HUES48 (cell line): ENCODE measurements at regions not wholly inside any gene's neighbourhood (a gene's known extent, or its start where the extent isn't known, plus 50 kb on each side); places are given as distances from the start of the nearest gene placed in this dataset.

Source experiments
- H3K27ac ChIP-seq: one replicate; pipeline ENCODE4 v1.7.0; 2013; ENCODE audit warnings: low read depth, low read length, inconsistent platforms
- H3K27me3 ChIP-seq: 2 replicates; pipeline ENCODE4 v1.6.1; 2013; ENCODE audit warnings: mild to moderate bottlenecking, low read length; ENCODE audit not compliant: control insufficient read depth, insufficient read depth
- H3K36me3 ChIP-seq: 2 replicates; pipeline ENCODE4 v1.6.1; 2013; ENCODE audit warnings: low read length; ENCODE audit not compliant: control insufficient read depth, insufficient read depth
- H3K4me1 ChIP-seq: 2 replicates; pipeline ENCODE4 v1.6.1; 2013; ENCODE audit warnings: mild to moderate bottlenecking, low read length; ENCODE audit not compliant: control insufficient read depth, insufficient read depth
- H3K4me3 ChIP-seq: 2 replicates; pipeline ENCODE4 v1.5.1; 2013; ENCODE audit warnings: mild to moderate bottlenecking, low read depth, low read length
- H3K9ac ChIP-seq: 2 replicates; pipeline ENCODE4 v1.6.1; 2013; ENCODE audit warnings: mild to moderate bottlenecking, low read depth, low read length, moderate library complexity
- H3K9me3 ChIP-seq: 2 replicates; pipeline ENCODE4 v1.6.1; 2013; ENCODE audit warnings: low read length; ENCODE audit not compliant: control insufficient read depth, insufficient read depth

GRCh38 chr2:203648273-203648672 is 58.2 kb upstream of the CD28 start:
- Histone ChIP-seq H3K27ac (no peak overlapping the region), H3K4me1 (peaks cover 6% of the 10 kb centered on the region), H3K9ac (no peak overlapping the region), H3K9me3 (no peaks in the 10 kb centered on the region), H3K36me3 (no peaks in the 10 kb centered on the region), H3K4me3 (no peak overlapping the region), H3K27me3 (no peaks in the 10 kb centered on the region)

GRCh38 chr2:203649176-203649814 is 57.1 kb upstream of the CD28 start:
- Histone ChIP-seq H3K36me3 (no peaks in the 10 kb centered on the region), H3K27me3 (no peaks in the 10 kb centered on the region), H3K9ac (no peak overlapping the region), H3K27ac (no peak overlapping the region), H3K4me3 (no peak overlapping the region), H3K4me1 (peaks cover 6% of the 10 kb centered on the region), H3K9me3 (no peaks in the 10 kb centered on the region)

GRCh38 chr2:203650860-203651613 is 55.4 kb upstream of the CD28 start:
- H3K9me3 ChIP-seq = no peaks in the 10 kb centered on the region
- H3K9ac ChIP-seq = no peak overlapping the region
- H3K4me1 ChIP-seq = peaks cover 6% of the 10 kb centered on the region
- no peaks in the 10 kb centered on the region for H3K27me3 ChIP-seq
- H3K4me3 ChIP-seq = no peak overlapping the region
- H3K27ac ChIP-seq = no peak overlapping the region
- H3K36me3 ChIP-seq = no peaks in the 10 kb centered on the region

- Histone ChIP-seq H3K36me3 (no peaks in the 10 kb centered on the region), H3K9me3 (no peaks in the 10 kb centered on the region), H3K9ac (no peak overlapping the region), H3K27me3 (no peaks in the 10 kb centered on the region), H3K4me1 (peaks cover 6% of the 10 kb centered on the region), H3K4me3 (no peak overlapping the region), H3K27ac (no peak overlapping the region)
Observed at GRCh38 chr2:203651621-203652020, 54.8 kb upstream of the CD28 start.

- H3K9ac ChIP-seq = no peak overlapping the region
- H3K36me3 ChIP-seq = no peaks in the 10 kb centered on the region
- H3K9me3 ChIP-seq = no peaks in the 10 kb centered on the region
- no peaks in the 10 kb centered on the region for H3K27me3 ChIP-seq
- peaks cover 6% of the 10 kb centered on the region for H3K4me1 ChIP-seq
- no peak overlapping the region for H3K27ac ChIP-seq
- no peak overlapping the region for H3K4me3 ChIP-seq
Observed at GRCh38 chr2:203654826-203655225, 51.6 kb upstream of the CD28 start.

GRCh38 chr2:203656522-203657287 is 49.7 kb upstream of the CD28 start:
- Histone ChIP-seq H3K27ac (no peak overlapping the region), H3K9me3 (no peaks in the 10 kb centered on the region), H3K27me3 (no peaks in the 10 kb centered on the region), H3K36me3 (no peaks in the 10 kb centered on the region), H3K4me1 (no peaks in the 10 kb centered on the region; the same call in 1 of the 2 replicates), H3K9ac (no peak overlapping the region), H3K4me3 (no peak overlapping the region)
